ENCODE measurements at regions not wholly inside any gene's neighbourhood (a gene's known extent, or its start where the extent isn't known, plus 50 kb on each side); places are given as distances from the start of the nearest gene placed in this dataset.

GRCh38 chr13:67643516-67644055 lies 413.4 kb upstream of the PCDH9 start:
- H3K4me3 Mint-ChIP-seq: no peak overlapping the region
- no peaks in the 10 kb centered on the region for H3K9me3 Mint-ChIP-seq
- no peaks in the 10 kb centered on the region for H3K4me1 Mint-ChIP-seq
- H3K36me3 Mint-ChIP-seq (ENCODE audit: low read depth): no peaks in the 10 kb centered on the region
- H3K27ac Mint-ChIP-seq: no peak overlapping the region
- TF ChIP-seq CTCF (IDR thresholded peaks at IDR 0.05; ENCODE audit: unreplicated experiment in 3 of 3): no peak
- H3K27me3 Mint-ChIP-seq (ENCODE audit: low read depth): no peaks in the 10 kb centered on the region

- no peak for TF ChIP-seq CTCF (IDR thresholded peaks at IDR 0.05; ENCODE audit: unreplicated experiment in 3 of 3)
- Mint-ChIP-seq H3K27ac (no peak overlapping the region), H3K4me1 (no peaks in the 10 kb centered on the region), H3K9me3 (no peaks in the 10 kb centered on the region), H3K4me3 (no peak overlapping the region), H3K27me3 (ENCODE audit: low read depth) (no peaks in the 10 kb centered on the region), H3K36me3 (ENCODE audit: low read depth) (no peaks in the 10 kb centered on the region)
These were observed 412.5 kb upstream of the PCDH9 start for GRCh38 chr13:67642657-67643056.

DNA sequence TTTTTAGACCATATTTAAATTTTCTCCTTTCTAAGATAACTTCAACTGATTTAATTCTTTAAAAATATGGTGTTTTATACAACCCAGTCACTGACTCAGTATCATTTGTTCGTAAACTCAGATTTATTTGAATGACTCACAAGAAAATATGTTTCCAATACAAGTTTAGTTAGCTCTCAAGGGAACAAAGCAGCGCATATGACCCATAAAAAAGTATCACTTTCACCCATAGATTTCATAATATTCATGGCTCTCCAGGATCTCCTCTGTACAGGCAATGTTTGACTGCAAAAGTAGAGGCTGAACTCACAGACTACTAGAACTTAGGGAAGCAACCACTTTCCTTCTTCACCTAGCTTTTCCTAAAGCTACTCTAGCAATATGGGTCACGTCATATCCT lies 405.6 kb upstream of the PCDH9 start:
- H3K9me3 Mint-ChIP-seq: no peaks in the 10 kb centered on the region
- no peak overlapping the region for H3K4me3 Mint-ChIP-seq
- no peaks in the 10 kb centered on the region for H3K36me3 Mint-ChIP-seq (ENCODE audit: low read depth)
- no peak for TF ChIP-seq CTCF (IDR thresholded peaks at IDR 0.05; ENCODE audit: unreplicated experiment in 3 of 3)
- H3K27me3 Mint-ChIP-seq (ENCODE audit: low read depth): no peaks in the 10 kb centered on the region
- no peaks in the 10 kb centered on the region for H3K4me1 Mint-ChIP-seq
- H3K27ac Mint-ChIP-seq: no peak overlapping the region

- Mint-ChIP-seq H3K4me3 (no peak overlapping the region), H3K27ac (no peak overlapping the region), H3K4me1 (no peaks in the 10 kb centered on the region), H3K27me3 (ENCODE audit: low read depth) (no peaks in the 10 kb centered on the region), H3K9me3 (no peaks in the 10 kb centered on the region), H3K36me3 (ENCODE audit: low read depth) (no peaks in the 10 kb centered on the region)
- TF ChIP-seq CTCF (IDR thresholded peaks at IDR 0.05; ENCODE audit: unreplicated experiment in 3 of 3): no peak
These were observed 402.5 kb upstream of the PCDH9 start for GRCh38 chr13:67632590-67632989.

GRCh38 chr13:67630640-67631039 lies 400.5 kb upstream of the PCDH9 start:
- Mint-ChIP-seq H3K36me3 (ENCODE audit: low read depth) (no peaks in the 10 kb centered on the region), H3K9me3 (no peaks in the 10 kb centered on the region), H3K27ac (no peak overlapping the region), H3K4me3 (no peak overlapping the region), H3K27me3 (ENCODE audit: low read depth) (no peaks in the 10 kb centered on the region), H3K4me1 (no peaks in the 10 kb centered on the region)
- TF ChIP-seq CTCF (IDR thresholded peaks at IDR 0.05; ENCODE audit: unreplicated experiment in 3 of 3): no peak

DNA sequence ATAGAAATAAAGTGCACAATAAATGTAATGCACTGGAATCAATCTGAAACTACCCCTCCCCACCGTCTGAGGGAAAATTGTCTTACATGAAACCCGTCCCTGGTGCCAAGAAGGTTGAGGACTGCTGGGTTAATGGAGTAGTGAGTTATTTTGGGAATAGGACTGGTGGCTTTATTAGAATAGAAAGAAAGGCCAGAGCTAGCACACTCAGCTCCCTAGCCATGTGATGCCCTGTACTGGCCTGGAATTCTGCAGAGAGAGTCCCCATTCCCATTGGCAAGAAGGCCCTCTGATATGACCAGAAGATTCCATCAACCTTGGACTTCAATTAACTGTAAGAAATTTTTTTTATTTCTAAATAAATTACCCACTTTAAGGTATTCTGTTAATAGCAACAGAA lies 393.5 kb upstream of the PCDH9 start:
- Mint-ChIP-seq H3K4me1 (no peaks in the 10 kb centered on the region), H3K9me3 (no peaks in the 10 kb centered on the region), H3K27ac (no peak overlapping the region), H3K36me3 (ENCODE audit: low read depth) (no peaks in the 10 kb centered on the region), H3K4me3 (no peak overlapping the region), H3K27me3 (ENCODE audit: low read depth) (no peaks in the 10 kb centered on the region)
- no peak for TF ChIP-seq CTCF (IDR thresholded peaks at IDR 0.05; ENCODE audit: unreplicated experiment in 3 of 3)

All from nephron (organoid).